Neural cell (in vitro differentiated cells): ENCODE measurements at regions not wholly inside any gene's neighbourhood (a gene's known extent, or its start where the extent isn't known, plus 50 kb on each side); places are given as distances from the start of the nearest gene placed in this dataset.

ENCODE experiments used
- EZH2 ChIP-seq: fragments of 200-600, 300-800 bp; shearing (Covaris generic), sonication (generic); IDR thresholded peaks from 2 replicates; pipeline ENCODE4 v1.6.1; 2014; ENCODE audit warnings: antibody characterized with exemption, low read length, borderline replicate concordance, mild to moderate bottlenecking; ENCODE audit not compliant: insufficient read depth, poor library complexity, severe bottlenecking
- POLR2AphosphoS5 ChIP-seq: IDR thresholded peaks from 2 replicates; pipeline ENCODE4 v1.6.1; 2012
- SMC3 ChIP-seq: fragments of 450-650 bp; conservative IDR thresholded peaks from 2 replicates; pipeline ENCODE4 v1.6.1; 2014; ENCODE audit warnings: antibody characterized with exemption, mild to moderate bottlenecking, moderate library complexity; ENCODE audit not compliant: poor library complexity
- TAF1 ChIP-seq: IDR thresholded peaks from 2 replicates; pipeline ENCODE4 v1.6.1; 2012; ENCODE audit warnings: low read depth
- TF ChIP-seq, protein P1 (sequence below): fragments of 450-650 bp; IDR thresholded peaks from 2 replicates; pipeline ENCODE4 v1.5.1; 2014; ENCODE audit warnings: antibody characterized with exemption, mild to moderate bottlenecking, moderate library complexity; ENCODE audit not compliant: poor library complexity, severe bottlenecking
- TF ChIP-seq, protein P2 (sequence below): IDR thresholded peaks from 2 replicates; pipeline ENCODE4 v1.6.1; 2012; ENCODE audit warnings: borderline replicate concordance

DNA sequence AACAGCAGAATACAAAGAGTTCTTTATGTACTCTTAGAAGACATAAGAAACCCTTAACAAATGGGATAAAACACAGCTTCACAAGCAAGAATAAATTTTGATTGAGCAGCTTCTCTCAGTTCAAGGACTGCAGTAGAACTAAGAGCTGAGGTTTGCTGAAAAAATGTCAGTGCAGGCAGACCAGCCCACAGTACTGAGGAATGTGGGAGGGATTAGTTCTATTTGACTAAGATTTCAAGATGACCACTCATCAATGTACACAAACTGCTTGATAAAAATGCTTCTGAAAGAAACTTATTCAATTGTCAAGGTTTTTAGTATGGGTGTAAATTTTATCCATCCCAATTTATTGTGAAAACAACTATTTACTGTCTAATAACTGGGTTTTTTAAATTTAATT is 138.4 kb downstream of the SEC23A start:
- TF ChIP-seq, protein P1, sequence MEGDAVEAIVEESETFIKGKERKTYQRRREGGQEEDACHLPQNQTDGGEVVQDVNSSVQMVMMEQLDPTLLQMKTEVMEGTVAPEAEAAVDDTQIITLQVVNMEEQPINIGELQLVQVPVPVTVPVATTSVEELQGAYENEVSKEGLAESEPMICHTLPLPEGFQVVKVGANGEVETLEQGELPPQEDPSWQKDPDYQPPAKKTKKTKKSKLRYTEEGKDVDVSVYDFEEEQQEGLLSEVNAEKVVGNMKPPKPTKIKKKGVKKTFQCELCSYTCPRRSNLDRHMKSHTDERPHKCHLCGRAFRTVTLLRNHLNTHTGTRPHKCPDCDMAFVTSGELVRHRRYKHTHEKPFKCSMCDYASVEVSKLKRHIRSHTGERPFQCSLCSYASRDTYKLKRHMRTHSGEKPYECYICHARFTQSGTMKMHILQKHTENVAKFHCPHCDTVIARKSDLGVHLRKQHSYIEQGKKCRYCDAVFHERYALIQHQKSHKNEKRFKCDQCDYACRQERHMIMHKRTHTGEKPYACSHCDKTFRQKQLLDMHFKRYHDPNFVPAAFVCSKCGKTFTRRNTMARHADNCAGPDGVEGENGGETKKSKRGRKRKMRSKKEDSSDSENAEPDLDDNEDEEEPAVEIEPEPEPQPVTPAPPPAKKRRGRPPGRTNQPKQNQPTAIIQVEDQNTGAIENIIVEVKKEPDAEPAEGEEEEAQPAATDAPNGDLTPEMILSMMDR = no peak
- TF ChIP-seq POLR2AphosphoS5 = no peak
- TF ChIP-seq, protein P2, sequence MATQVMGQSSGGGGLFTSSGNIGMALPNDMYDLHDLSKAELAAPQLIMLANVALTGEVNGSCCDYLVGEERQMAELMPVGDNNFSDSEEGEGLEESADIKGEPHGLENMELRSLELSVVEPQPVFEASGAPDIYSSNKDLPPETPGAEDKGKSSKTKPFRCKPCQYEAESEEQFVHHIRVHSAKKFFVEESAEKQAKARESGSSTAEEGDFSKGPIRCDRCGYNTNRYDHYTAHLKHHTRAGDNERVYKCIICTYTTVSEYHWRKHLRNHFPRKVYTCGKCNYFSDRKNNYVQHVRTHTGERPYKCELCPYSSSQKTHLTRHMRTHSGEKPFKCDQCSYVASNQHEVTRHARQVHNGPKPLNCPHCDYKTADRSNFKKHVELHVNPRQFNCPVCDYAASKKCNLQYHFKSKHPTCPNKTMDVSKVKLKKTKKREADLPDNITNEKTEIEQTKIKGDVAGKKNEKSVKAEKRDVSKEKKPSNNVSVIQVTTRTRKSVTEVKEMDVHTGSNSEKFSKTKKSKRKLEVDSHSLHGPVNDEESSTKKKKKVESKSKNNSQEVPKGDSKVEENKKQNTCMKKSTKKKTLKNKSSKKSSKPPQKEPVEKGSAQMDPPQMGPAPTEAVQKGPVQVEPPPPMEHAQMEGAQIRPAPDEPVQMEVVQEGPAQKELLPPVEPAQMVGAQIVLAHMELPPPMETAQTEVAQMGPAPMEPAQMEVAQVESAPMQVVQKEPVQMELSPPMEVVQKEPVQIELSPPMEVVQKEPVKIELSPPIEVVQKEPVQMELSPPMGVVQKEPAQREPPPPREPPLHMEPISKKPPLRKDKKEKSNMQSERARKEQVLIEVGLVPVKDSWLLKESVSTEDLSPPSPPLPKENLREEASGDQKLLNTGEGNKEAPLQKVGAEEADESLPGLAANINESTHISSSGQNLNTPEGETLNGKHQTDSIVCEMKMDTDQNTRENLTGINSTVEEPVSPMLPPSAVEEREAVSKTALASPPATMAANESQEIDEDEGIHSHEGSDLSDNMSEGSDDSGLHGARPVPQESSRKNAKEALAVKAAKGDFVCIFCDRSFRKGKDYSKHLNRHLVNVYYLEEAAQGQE = no peak
- TF ChIP-seq TAF1 = no peak
- TF ChIP-seq EZH2 = no peak
- no peak for TF ChIP-seq SMC3
